Right cardiac atrium (tissue), 5 donors: ENCODE measurements at regions not wholly inside any gene's neighbourhood (a gene's known extent, or its start where the extent isn't known, plus 50 kb on each side); places are given as distances from the start of the nearest gene placed in this dataset.

ENCODE experiments used
- ATAC-seq, 2 donors: fragments of 200-7000 bp; cut with Tn5 transposase; one replicate each; pipeline versions ENCODE4 v1.8.0 to v1.9.1; 2020; ENCODE audit warnings: moderate library complexity in 2 of 2, mild to moderate bottlenecking in 1 of 2
- DNase-seq, 3 donors: peaks; one replicate each; pipeline ENCODE4 v3.0.0-alpha.2; 2020
- H3K27ac ChIP-seq: one replicate; pipeline ENCODE4 v1.5.1; 2013; ENCODE audit warnings: mild to moderate bottlenecking, low read length, control low read depth, moderate library complexity
- H3K27me3 ChIP-seq: one replicate; pipeline ENCODE4 v1.6.1; 2013; ENCODE audit not compliant: control insufficient read depth, insufficient read depth
- H3K4me1 ChIP-seq: one replicate; pipeline ENCODE4 v1.6.1; 2013; ENCODE audit warnings: low read length; ENCODE audit not compliant: control insufficient read depth, insufficient read depth
- H3K4me3 ChIP-seq: one replicate; pipeline ENCODE4 v1.5.1; 2013; ENCODE audit warnings: low read length, control low read depth
- H3K9me3 ChIP-seq: one replicate; pipeline ENCODE4 v1.6.1; 2013; ENCODE audit warnings: low read length; ENCODE audit not compliant: control insufficient read depth
- WGBS: extraction: QIAGEN DNeasy Blood & Tissue Kit; methylation state at CpG from one replicate; pipeline ENCODE4 v1.1.7; 2013; 5-methylcytosine and 5-hydroxymethylcytosine counted together
- intact Hi-C, 4 donors: fragments of 100-400 bp; cut with DNase I; formaldehyde crosslinking; loops; one replicate each; pipeline versions ENCODE4 v1.11.0 to v1.14.0; 2022 to 2023
- donor health status: healthy with polysubstance abuse.
- donor health status: DM: no; HTN: yes; CAD: no.
- donor health status: DM: no; HTN: no; CAD: no.
- donor health status: DM: no; HTN: yes; CAD: no; lungs with severe emphysema.
- donor health status: DM: yes; HTN: yes; CAD: no.

DNA sequence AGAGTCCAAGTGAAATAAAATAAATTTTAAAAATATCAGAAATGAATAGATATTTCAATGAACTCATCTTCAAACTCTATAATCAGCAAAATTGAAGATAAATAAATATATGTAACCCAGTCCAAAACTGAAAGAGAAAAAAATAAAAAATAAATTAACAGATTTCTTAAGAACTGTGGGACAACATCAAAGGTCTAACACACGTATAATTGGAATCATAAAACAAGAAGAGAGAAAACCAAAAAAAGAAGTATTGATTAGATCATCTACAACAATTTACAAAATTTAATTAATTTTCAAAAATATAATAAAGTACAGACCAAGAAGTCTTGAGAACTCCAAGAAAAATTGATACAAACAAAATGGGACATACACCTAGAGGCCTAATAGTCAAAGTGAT is 625.8 kb upstream of the SORCS1 start:
- Histone ChIP-seq H3K27me3 (no peaks in the 10 kb centered on the region), H3K9me3 (no peaks in the 10 kb centered on the region), H3K27ac (no peak overlapping the region), H3K4me3 (no peak overlapping the region), H3K4me1 (no peaks in the 10 kb centered on the region)
- intact Hi-C loops: no loop called here
- WGBS: 91% methylated on average over 1 of the region's 1 CpG
- DNase-seq (no peak), ATAC-seq (no peak)

- WGBS: 78% methylated on average over 1 of the region's 1 CpG
- DNase-seq: peak in 1 of 3 donors; percentile 22
- Histone ChIP-seq H3K4me1 (peaks cover 2% of the 10 kb centered on the region), H3K27ac (no peak overlapping the region), H3K27me3 (no peaks in the 10 kb centered on the region), H3K4me3 (no peak overlapping the region), H3K9me3 (no peaks in the 10 kb centered on the region)
- intact Hi-C loops: no loop called here
- ATAC-seq: peak; percentile 13 to 51
Measured at GRCh38 chr10:107771066-107771465, 606.6 kb upstream of the SORCS1 start.

GRCh38 chr10:107767185-107767584 is 602.7 kb upstream of the SORCS1 start:
- no peak for DNase-seq
- Histone ChIP-seq H3K4me1 (peaks cover 2% of the 10 kb centered on the region), H3K27ac (no peak overlapping the region), H3K27me3 (no peaks in the 10 kb centered on the region), H3K4me3 (no peak overlapping the region), H3K9me3 (no peaks in the 10 kb centered on the region)
- no peak for ATAC-seq
- intact Hi-C loops: no loop called here
- 74% methylated on average over 3 of the region's 3 CpGs for WGBS

DNA sequence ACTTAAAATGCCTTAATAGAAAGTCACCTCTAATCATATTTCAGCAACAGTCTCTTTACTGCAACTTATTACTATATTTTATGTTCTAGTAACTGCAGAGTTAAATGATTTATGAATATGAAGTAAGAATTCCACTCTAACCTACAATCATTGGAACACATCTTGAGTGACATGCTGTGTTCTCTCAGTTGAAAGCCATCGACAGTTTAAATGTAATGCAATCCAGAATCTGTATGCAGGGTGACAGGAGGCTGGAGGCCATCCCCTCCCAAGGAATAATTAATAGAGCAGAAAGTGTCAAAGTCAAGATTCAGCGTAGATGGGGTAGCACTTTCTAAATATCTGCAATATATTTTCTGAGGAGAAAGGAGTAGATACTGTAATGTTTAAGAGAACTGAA is 590.3 kb upstream of the SORCS1 start:
- DNase-seq: no peak
- H3K4me1 ChIP-seq: no peaks in the 10 kb centered on the region
- no peaks in the 10 kb centered on the region for H3K9me3 ChIP-seq
- H3K27ac ChIP-seq: no peak overlapping the region
- 75% methylated on average over 2 of the region's 2 CpGs for WGBS
- intact Hi-C loops: no loop called here
- H3K27me3 ChIP-seq: no peaks in the 10 kb centered on the region
- no peak overlapping the region for H3K4me3 ChIP-seq
- no peak for ATAC-seq

DNA sequence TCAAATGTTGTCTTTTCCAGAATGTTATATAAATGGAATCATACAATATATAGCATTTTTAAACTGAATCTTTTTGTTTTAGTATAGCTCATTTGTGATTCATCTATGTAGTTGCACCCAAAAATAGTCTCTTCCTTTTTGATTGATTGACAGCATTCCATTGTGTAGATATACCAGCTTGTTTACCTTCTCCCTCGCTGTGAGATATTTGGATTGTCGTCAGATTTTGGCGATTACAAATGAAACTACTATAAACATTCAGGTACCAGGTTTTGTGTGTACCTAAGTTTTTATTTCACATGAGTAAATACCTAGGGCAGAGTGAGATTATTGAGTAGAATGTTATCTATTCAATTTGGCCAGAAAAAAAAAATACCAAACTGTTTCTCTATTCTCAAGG is 584.7 kb upstream of the SORCS1 start:
- 72% methylated on average over 3 of the region's 3 CpGs for WGBS
- DNase-seq (no peak), ATAC-seq (no peak)
- Histone ChIP-seq H3K4me3 (no peak overlapping the region), H3K27me3 (no peaks in the 10 kb centered on the region), H3K9me3 (no peaks in the 10 kb centered on the region), H3K4me1 (no peaks in the 10 kb centered on the region), H3K27ac (no peak overlapping the region)
- intact Hi-C loops: no loop called here

GRCh38 chr10:107747851-107748250 is 583.3 kb upstream of the SORCS1 start:
- H3K9me3 ChIP-seq: no peaks in the 10 kb centered on the region

DNA sequence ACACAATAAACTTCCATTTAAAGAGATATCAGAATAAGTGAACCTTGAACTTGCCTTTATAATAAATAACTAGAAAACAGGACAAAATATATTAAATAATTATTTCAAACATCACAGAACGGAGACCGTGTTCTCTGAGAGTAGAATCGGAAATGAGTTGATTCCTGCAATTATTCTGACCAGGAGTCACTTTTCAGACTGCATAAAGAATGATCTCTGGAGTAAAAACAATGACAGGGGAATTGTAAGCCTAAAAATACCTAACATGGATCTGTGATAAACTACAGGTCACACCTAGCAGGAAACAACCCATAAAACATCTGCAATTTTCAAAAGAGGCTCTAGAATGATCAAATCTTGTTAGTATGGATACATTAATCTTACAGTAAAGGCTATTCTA is 577.5 kb upstream of the SORCS1 start:
- no peak overlapping the region for H3K27ac ChIP-seq
- 75% methylated on average over 3 of the region's 3 CpGs for WGBS
- ATAC-seq: no peak
- H3K9me3 ChIP-seq: no peaks in the 10 kb centered on the region
- intact Hi-C loops: no loop called here
- H3K27me3 ChIP-seq: no peaks in the 10 kb centered on the region
- no peak for DNase-seq
- no peak overlapping the region for H3K4me3 ChIP-seq
- H3K4me1 ChIP-seq: no peaks in the 10 kb centered on the region

More at GRCh38 chr10:107747851-107748250, 583.3 kb upstream of the SORCS1 start:
- no peak for ATAC-seq
- Histone ChIP-seq H3K4me3 (no peak overlapping the region), H3K27me3 (no peaks in the 10 kb centered on the region), H3K4me1 (no peaks in the 10 kb centered on the region), H3K27ac (no peak overlapping the region)
- intact Hi-C loops: no loop called here
- no peak for DNase-seq

- ATAC-seq (no peak), DNase-seq (no peak)
- intact Hi-C loops: no loop called here
- Histone ChIP-seq H3K27me3 (no peaks in the 10 kb centered on the region), H3K4me3 (no peak overlapping the region), H3K4me1 (no peaks in the 10 kb centered on the region), H3K9me3 (no peaks in the 10 kb centered on the region), H3K27ac (no peak overlapping the region)
- WGBS: 53% methylated on average over 4 of the region's 4 CpGs
Measured at GRCh38 chr10:107740962-107741690, 576.6 kb upstream of the SORCS1 start.

GRCh38 chr10:107739951-107740350 is 575.4 kb upstream of the SORCS1 start:
- Histone ChIP-seq H3K9me3 (no peaks in the 10 kb centered on the region), H3K4me1 (no peaks in the 10 kb centered on the region), H3K4me3 (no peak overlapping the region), H3K27ac (no peak overlapping the region), H3K27me3 (no peaks in the 10 kb centered on the region)
- no peak for DNase-seq
- 85% methylated on average over 3 of the region's 3 CpGs for WGBS
- no peak for ATAC-seq
- intact Hi-C loops: no loop called here

- Histone ChIP-seq H3K9me3 (no peaks in the 10 kb centered on the region), H3K27me3 (no peaks in the 10 kb centered on the region), H3K4me1 (no peaks in the 10 kb centered on the region), H3K4me3 (no peak overlapping the region), H3K27ac (no peak overlapping the region)
- ATAC-seq: no peak
- WGBS: 74% methylated on average over 2 of the region's 2 CpGs
- no peak for DNase-seq
- intact Hi-C loops: no loop called here
Measured at GRCh38 chr10:107733328-107734130, 569.0 kb upstream of the SORCS1 start.

GRCh38 chr10:107732045-107732444 is 567.5 kb upstream of the SORCS1 start:
- intact Hi-C loops: no loop called here
- DNase-seq (no peak), ATAC-seq (no peak)
- Histone ChIP-seq H3K27me3 (no peaks in the 10 kb centered on the region), H3K4me3 (no peak overlapping the region), H3K9me3 (no peaks in the 10 kb centered on the region), H3K4me1 (no peaks in the 10 kb centered on the region), H3K27ac (no peak overlapping the region)
- WGBS: 92% methylated on average over 7 of the region's 7 CpGs
